ENCODE measurements at regions not wholly inside any gene's neighbourhood (a gene's known extent, or its start where the extent isn't known, plus 50 kb on each side); places are given as distances from the start of the nearest gene placed in this dataset.

DNA sequence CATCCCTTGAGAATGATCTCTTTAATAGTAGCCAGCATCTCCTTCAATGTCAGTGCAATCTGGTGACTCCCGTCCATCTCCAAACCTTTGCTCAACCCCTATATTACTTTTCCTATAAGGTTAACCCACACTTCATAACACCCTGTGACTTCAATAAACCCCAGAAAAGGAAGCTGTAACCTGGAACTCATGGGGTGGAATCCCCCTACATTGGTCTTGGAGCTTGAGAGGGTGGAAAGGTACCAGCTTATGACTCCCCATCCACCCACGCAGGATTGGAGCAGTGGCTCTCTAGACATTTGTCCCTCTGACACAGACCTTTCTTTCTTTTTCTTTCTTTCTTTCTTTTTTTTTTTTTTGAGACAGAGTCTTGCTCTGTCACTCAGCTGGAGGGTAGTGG lies 54.7 kb upstream of the ZFR start:
- FAIRE-seq, result no peak
- Histone ChIP-seq H3K9me3 (ENCODE audit: control insufficient read depth in 2 of 3, insufficient read depth in 1 of 3, low read length in 3 of 3) (no peaks in the 10 kb centered on the region), H3K36me3 (ENCODE audit: control insufficient read depth in 2 of 3, insufficient read depth in 3 of 3, low read length in 3 of 3) (no peaks in the 10 kb centered on the region), H3K9ac (ENCODE audit: low read length in 3 of 3) (no peak overlapping the region), H3K4me3 (ENCODE audit: low read length in 3 of 3) (no peak overlapping the region), H3K27ac (ENCODE audit: low read depth in 2 of 2, low read length in 2 of 2) (no peak overlapping the region), H3K4me1 (ENCODE audit: control insufficient read depth in 2 of 3, insufficient read depth in 2 of 3, low read depth in 1 of 3, low read length in 3 of 3) (peaks cover 0 to 7% (median 2%) of the 10 kb centered on the region in 3 donors), H3K27me3 (ENCODE audit: control insufficient read depth, insufficient read depth, low read length) (no peaks in the 10 kb centered on the region)
- intact Hi-C loops (cut with DNase I), result loop anchor here (10.0 kb wide), 1 partner anchor 86 kb away; the partner anchor contains the start of gene SUB1
- no peak for DNase-seq
- TF ChIP-seq CTCF (IDR thresholded peaks at IDR 0.05; ENCODE audit: borderline replicate concordance, extremely low read depth, insufficient read depth), result no peak

DNA sequence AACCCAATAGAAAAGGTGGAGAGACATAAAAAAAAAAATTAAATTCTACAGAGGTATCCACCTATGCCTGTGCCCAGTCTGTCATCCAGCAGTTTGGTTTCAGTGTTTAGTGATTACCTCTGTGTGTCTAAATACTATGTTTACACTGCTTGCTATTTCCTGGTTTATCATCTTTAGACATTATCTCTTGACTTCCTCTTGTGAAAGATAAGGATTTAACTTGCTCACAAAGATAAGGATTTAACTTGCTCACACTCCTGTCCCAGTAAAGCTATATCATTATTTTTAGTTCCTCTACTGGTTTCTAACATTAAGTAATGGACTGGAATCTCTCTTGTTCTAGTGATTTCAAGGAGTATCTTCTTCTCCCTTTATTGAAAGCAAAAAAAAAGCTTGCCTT lies 53.9 kb upstream of the ZFR start:
- no peak for TF ChIP-seq CTCF (IDR thresholded peaks at IDR 0.05; ENCODE audit: borderline replicate concordance, extremely low read depth, insufficient read depth)
- Histone ChIP-seq H3K27ac (ENCODE audit: low read depth in 2 of 2, low read length in 2 of 2) (no peak overlapping the region), H3K27me3 (ENCODE audit: control insufficient read depth, insufficient read depth, low read length) (no peaks in the 10 kb centered on the region), H3K9ac (ENCODE audit: low read length in 3 of 3) (no peak overlapping the region), H3K4me3 (ENCODE audit: low read length in 3 of 3) (no peak overlapping the region), H3K4me1 (ENCODE audit: control insufficient read depth in 2 of 3, insufficient read depth in 2 of 3, low read depth in 1 of 3, low read length in 3 of 3) (peaks cover 0 to 4% (median 2%) of the 10 kb centered on the region in 3 donors), H3K36me3 (ENCODE audit: control insufficient read depth in 2 of 3, insufficient read depth in 3 of 3, low read length in 3 of 3) (no peaks in the 10 kb centered on the region), H3K9me3 (ENCODE audit: control insufficient read depth in 2 of 3, insufficient read depth in 1 of 3, low read length in 3 of 3) (no peaks in the 10 kb centered on the region)
- DNase-seq, result no peak
- FAIRE-seq, result no peak
- intact Hi-C loops (cut with DNase I), result loop anchor here (10.0 kb wide), 1 partner anchor 86 kb away; the partner anchor contains the start of gene SUB1

DNA sequence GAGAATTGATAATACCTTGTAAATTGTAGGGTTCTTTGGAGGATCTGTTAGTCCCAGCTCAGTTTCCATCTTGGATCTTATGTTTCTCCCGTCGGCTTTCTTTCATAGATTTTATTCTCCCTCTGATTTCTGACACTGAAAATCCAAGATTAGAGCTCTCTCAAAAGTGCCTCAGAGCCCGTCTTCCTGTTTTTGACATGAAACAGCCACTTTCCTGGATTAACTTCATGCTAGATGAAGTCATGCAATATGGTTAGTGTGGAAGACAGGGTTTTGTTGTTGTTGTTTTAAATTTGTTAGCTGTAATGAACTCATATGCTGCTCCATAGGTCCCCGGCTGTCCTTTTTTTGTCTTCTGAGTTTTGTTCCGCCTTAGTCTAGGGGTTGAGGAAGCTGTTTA lies 51.6 kb upstream of the ZFR start:
- TF ChIP-seq CTCF (IDR thresholded peaks at IDR 0.05; ENCODE audit: borderline replicate concordance, extremely low read depth, insufficient read depth), result no peak
- no peaks in the 10 kb centered on the region for H3K27me3 ChIP-seq (ENCODE audit: control insufficient read depth, insufficient read depth, low read length)
- H3K36me3 ChIP-seq (ENCODE audit: control insufficient read depth in 2 of 3, insufficient read depth in 3 of 3, low read length in 3 of 3), result no peaks in the 10 kb centered on the region
- intact Hi-C loops (cut with DNase I), result loop anchor here (10.0 kb wide), 1 partner anchor 89 kb away; the partner anchor contains the start of gene SUB1
- peaks cover 0 to 4% (median 0%) of the 10 kb centered on the region in 3 donors for H3K4me1 ChIP-seq (ENCODE audit: control insufficient read depth in 2 of 3, insufficient read depth in 2 of 3, low read depth in 1 of 3, low read length in 3 of 3)
- no peak for DNase-seq
- H3K4me3 ChIP-seq (ENCODE audit: low read length in 3 of 3), result no peak overlapping the region
- no peaks in the 10 kb centered on the region for H3K9me3 ChIP-seq (ENCODE audit: control insufficient read depth in 2 of 3, insufficient read depth in 1 of 3, low read length in 3 of 3)
- no peak overlapping the region for H3K9ac ChIP-seq (ENCODE audit: low read length in 3 of 3)
- no peak overlapping the region for H3K27ac ChIP-seq (ENCODE audit: low read depth in 2 of 2, low read length in 2 of 2)
- FAIRE-seq, result no peak

GRCh38 chr5:32494827-32495226 lies 50.3 kb upstream of the ZFR start:
- no peak overlapping the region for H3K9ac ChIP-seq (ENCODE audit: low read length in 3 of 3)
- intact Hi-C loops (cut with DNase I), result loop anchor here (10.0 kb wide), 1 partner anchor 90 kb away; the partner anchor contains the start of gene SUB1
- H3K27ac ChIP-seq (ENCODE audit: low read depth in 2 of 2, low read length in 2 of 2), result no peak overlapping the region
- DNase-seq, result no peak
- H3K4me3 ChIP-seq (ENCODE audit: low read length in 3 of 3), result no peak overlapping the region
- no peaks in the 10 kb centered on the region for H3K4me1 ChIP-seq (ENCODE audit: control insufficient read depth in 2 of 3, insufficient read depth in 2 of 3, low read depth in 1 of 3, low read length in 3 of 3)
- H3K27me3 ChIP-seq (ENCODE audit: control insufficient read depth, insufficient read depth, low read length), result no peaks in the 10 kb centered on the region
- no peak for FAIRE-seq
- TF ChIP-seq CTCF (IDR thresholded peaks at IDR 0.05; ENCODE audit: borderline replicate concordance, extremely low read depth, insufficient read depth), result no peak
- no peaks in the 10 kb centered on the region for H3K9me3 ChIP-seq (ENCODE audit: control insufficient read depth in 2 of 3, insufficient read depth in 1 of 3, low read length in 3 of 3)
- no peaks in the 10 kb centered on the region for H3K36me3 ChIP-seq (ENCODE audit: control insufficient read depth in 2 of 3, insufficient read depth in 3 of 3, low read length in 3 of 3)

All from kidney (tissue), 13 donors.